ENCODE measurements at regions not wholly inside any gene's neighbourhood (a gene's known extent, or its start where the extent isn't known, plus 50 kb on each side); places are given as distances from the start of the nearest gene placed in this dataset.

- WGBS, 2 donors, result 84 to 86% methylated on average over 13 of the region's 13 CpGs
Observed at GRCh38 chr10:70954381-70955176, 66.2 kb upstream of the PCBD1 start.

GRCh38 chr10:70956029-70956759 is 67.8 kb upstream of the PCBD1 start:
- WGBS, 2 donors, result 72 to 73% methylated on average over 6 to 7 of the region's 7 CpGs
- no peak overlapping the region for H3K27ac ChIP-seq
- H3K4me1 ChIP-seq, result no peaks in the 10 kb centered on the region
- H3K36me3 ChIP-seq (ENCODE audit: low read depth, missing control alignments), result no peaks in the 10 kb centered on the region
- TF ChIP-seq POLR2A (IDR thresholded peaks at IDR 0.05) (no peak), CTCF (IDR thresholded peaks at IDR 0.05) (no peak)
- DNase-seq, result no peak
- H3K9me3 ChIP-seq, result no peaks in the 10 kb centered on the region
- intact Hi-C loops (cut with DNase I; ENCODE audit: low total_unique reads), result no loop called here
- no peak overlapping the region for H3K4me3 ChIP-seq
- no peaks in the 10 kb centered on the region for H3K27me3 ChIP-seq

More at GRCh38 chr10:70954381-70955176, 66.2 kb upstream of the PCBD1 start:
- Histone ChIP-seq H3K4me1 (no peaks in the 10 kb centered on the region), H3K27ac (no peak overlapping the region), H3K27me3 (no peaks in the 10 kb centered on the region), H3K9me3 (no peaks in the 10 kb centered on the region), H3K4me3 (no peak overlapping the region), H3K36me3 (ENCODE audit: low read depth, missing control alignments) (no peaks in the 10 kb centered on the region)
- no peak for DNase-seq
- intact Hi-C loops (cut with DNase I; ENCODE audit: low total_unique reads), result no loop called here
- TF ChIP-seq POLR2A (IDR thresholded peaks at IDR 0.05) (no peak), CTCF (IDR thresholded peaks at IDR 0.05) (no peak)

- Histone ChIP-seq H3K4me1 (no peaks in the 10 kb centered on the region), H3K27ac (no peak overlapping the region), H3K9me3 (no peaks in the 10 kb centered on the region), H3K36me3 (ENCODE audit: low read depth, missing control alignments) (no peaks in the 10 kb centered on the region), H3K4me3 (no peak overlapping the region), H3K27me3 (no peaks in the 10 kb centered on the region)
- intact Hi-C loops (cut with DNase I; ENCODE audit: low total_unique reads), result no loop called here
- no peak for TF ChIP-seq CTCF (IDR thresholded peaks at IDR 0.05)
- no peak for TF ChIP-seq POLR2A (IDR thresholded peaks at IDR 0.05)
- WGBS, 2 donors, result 94 to 96% methylated on average over 3 of the region's 3 CpGs
- DNase-seq, result no peak
Observed at GRCh38 chr10:70958396-70958795, 70.0 kb upstream of the PCBD1 start.

- intact Hi-C loops (cut with DNase I; ENCODE audit: low total_unique reads), result no loop called here
- WGBS, 2 donors, result 73 to 82% methylated on average over 2 of the region's 2 CpGs
Observed at GRCh38 chr10:70960316-70960715, 72.0 kb upstream of the PCBD1 start.

More at GRCh38 chr10:70960316-70960715, 72.0 kb upstream of the PCBD1 start:
- TF ChIP-seq POLR2A (IDR thresholded peaks at IDR 0.05) (no peak), CTCF (IDR thresholded peaks at IDR 0.05) (no peak)
- Histone ChIP-seq H3K36me3 (ENCODE audit: low read depth, missing control alignments) (no peaks in the 10 kb centered on the region), H3K27ac (no peak overlapping the region), H3K4me1 (no peaks in the 10 kb centered on the region), H3K9me3 (no peaks in the 10 kb centered on the region), H3K4me3 (no peak overlapping the region), H3K27me3 (no peaks in the 10 kb centered on the region)
- DNase-seq, result no peak

All from testis (tissue), 2 donors.